OCI-LY7 (cell line): ENCODE measurements at regions not wholly inside any gene's neighbourhood (a gene's known extent, or its start where the extent isn't known, plus 50 kb on each side); places are given as distances from the start of the nearest gene placed in this dataset.

ENCODE experiments used
- BruUV-seq: library from RNA; stranded (reverse); fragments of 400-500 nt; replicated peaks from 2 replicates; lab custom pipeline; 2021; lab: Mats Ljungman, UMichigan
- CTCF ChIA-PET: fragments of 300-600 bp; sonication (Branson Sonifier 250); formaldehyde crosslinking; loops from one replicate; lab custom pipeline; 2022; ENCODE audit warnings: antibody characterized with exemption; ENCODE audit not compliant: unreplicated experiment; lab: Charles Lee
- POLR2A ChIA-PET: fragments of 300-600 bp; sonication (Branson Sonifier 250); formaldehyde crosslinking; loops from one replicate; lab custom pipeline; 2022; ENCODE audit warnings: antibody characterized with exemption; lab: Charles Lee
- DNase-seq: peaks from one replicate; pipeline ENCODE4 v3.0.0-alpha.2; 2015; ENCODE audit warnings: low spot score
- H2AFZ ChIP-seq: fragments of 200-600 bp; sonication (generic), shearing (Covaris generic); 2 replicates; pipeline ENCODE4 v1.6.1; 2014; ENCODE audit warnings: mild to moderate bottlenecking, antibody characterized with exemption, low read length, moderate library complexity
- H3K27ac ChIP-seq: fragments of 200-600 bp; sonication (generic); 2 replicates; pipeline ENCODE4 v1.5.1; 2014; ENCODE audit warnings: mixed run types, low read depth, mild to moderate bottlenecking, moderate library complexity, low read length, inconsistent platforms; ENCODE audit not compliant: poor library complexity, severe bottlenecking
- H3K36me3 ChIP-seq: fragments of 200-600 bp; sonication (generic); 2 replicates; pipeline ENCODE4 v1.6.1; 2014; ENCODE audit warnings: mild to moderate bottlenecking, antibody characterized with exemption, low read length, moderate library complexity, mixed read lengths; ENCODE audit not compliant: insufficient read depth
- H3K4me1 ChIP-seq: fragments of 200-600 bp; sonication (generic); 2 replicates; pipeline ENCODE4 v1.5.1; 2014; ENCODE audit warnings: mild to moderate bottlenecking, low read length; ENCODE audit not compliant: insufficient read depth, poor library complexity, severe bottlenecking
- H3K4me2 ChIP-seq: fragments of 200-600 bp; sonication (generic); 2 replicates; pipeline ENCODE4 v1.6.1; 2014; ENCODE audit warnings: mild to moderate bottlenecking, low read length
- H3K4me3 ChIP-seq: fragments of 200-600 bp; sonication (generic); 2 replicates; pipeline ENCODE4 v1.5.1; 2014; ENCODE audit warnings: mild to moderate bottlenecking, low read depth, low read length; ENCODE audit not compliant: poor library complexity, severe bottlenecking
- H3K79me2 ChIP-seq: fragments of 200-600 bp; sonication (generic); 2 replicates; pipeline ENCODE4 v1.6.1; 2016; ENCODE audit warnings: low read depth, mild to moderate bottlenecking, low read length, moderate library complexity, mixed read lengths; ENCODE audit not compliant: insufficient read depth
- H3K9me2 ChIP-seq: fragments of 200-600 bp; sonication (generic); 2 replicates; pipeline ENCODE4 v1.6.1; 2016; ENCODE audit warnings: mild to moderate bottlenecking, low read length, mixed read lengths; ENCODE audit not compliant: insufficient read depth
- H3K9me3 ChIP-seq: fragments of 200-600 bp; sonication (generic); 2 replicates; pipeline ENCODE4 v1.6.1; 2014; ENCODE audit warnings: mild to moderate bottlenecking, mixed run types, low read length, mixed read lengths
- H4K20me1 ChIP-seq: fragments of 200-600 bp; sonication (generic); 2 replicates; pipeline ENCODE4 v1.6.1; 2014; ENCODE audit warnings: mild to moderate bottlenecking, antibody characterized with exemption, low read length, moderate library complexity, mixed read lengths; ENCODE audit not compliant: insufficient read depth
- CTCF ChIP-seq: fragments of 200-600 bp; sonication (generic); conservative IDR thresholded peaks from 2 replicates; pipeline ENCODE4 v1.5.1; 2014; ENCODE audit warnings: mild to moderate bottlenecking, antibody characterized with exemption, low read length, moderate library complexity, mixed read lengths
- EZH2phosphoT487 ChIP-seq: fragments of 200-600 bp; sonication (generic); IDR thresholded peaks from 2 replicates; pipeline ENCODE4 v1.6.1; 2018; ENCODE audit warnings: low read depth, borderline replicate concordance, mild to moderate bottlenecking, mixed run types, antibody characterized with exemption, low read length, moderate library complexity, mixed read lengths
- intact Hi-C: fragments of 100-400 bp; cut with micrococcal nuclease; formaldehyde crosslinking; loops from one replicate; pipeline ENCODE4 v1.10.0; 2022; ENCODE audit not compliant: unreplicated experiment

GRCh38 chr3:117674321-117674720 is 964.7 kb downstream of the TUSC7 start:
- H4K20me1 ChIP-seq, result no peaks in the 10 kb centered on the region
- no peak overlapping the region for H2AFZ ChIP-seq
- CTCF ChIA-PET, result no interaction called here
- DNase-seq, result no peak
- intact Hi-C loops, result no loop called here
- H3K9me2 ChIP-seq, result no peaks in the 10 kb centered on the region
- POLR2A ChIA-PET, result interaction anchor here (1.1 kb wide), 1 partner anchor 101 kb away, joined by 3 read pairs; no protein-coding TSS in a partner anchor
- H3K9me3 ChIP-seq, result no peaks in the 10 kb centered on the region
- H3K36me3 ChIP-seq, result no peaks in the 10 kb centered on the region
- H3K27ac ChIP-seq, result no peak overlapping the region
- no peak for TF ChIP-seq CTCF
- TF ChIP-seq EZH2phosphoT487, result no peak
- H3K4me2 ChIP-seq, result no peak overlapping the region
- no peaks in the 10 kb centered on the region for H3K4me1 ChIP-seq
- no TSS peak for BruUV-seq
- no peak overlapping the region for H3K4me3 ChIP-seq
- H3K79me2 ChIP-seq, result no peaks in the 10 kb centered on the region

- intact Hi-C loops, result no loop called here
- DNase-seq, result no peak
- Histone ChIP-seq H3K27ac (no peak overlapping the region), H3K79me2 (no peaks in the 10 kb centered on the region), H2AFZ (no peak overlapping the region), H3K4me3 (no peak overlapping the region), H3K9me3 (no peaks in the 10 kb centered on the region), H3K36me3 (no peaks in the 10 kb centered on the region), H4K20me1 (no peaks in the 10 kb centered on the region), H3K4me1 (no peaks in the 10 kb centered on the region), H3K9me2 (no peaks in the 10 kb centered on the region), H3K4me2 (no peak overlapping the region)
- CTCF ChIA-PET, result interaction anchor here (1.0 kb wide), 1 partner anchor 156 kb away, joined by 3 read pairs; no protein-coding TSS in a partner anchor
- no TSS peak for BruUV-seq
- POLR2A ChIA-PET, result interaction anchor here (1.4 kb wide), 1 partner anchor 14 kb away, joined by 3 read pairs; no protein-coding TSS in a partner anchor
- no peak for TF ChIP-seq EZH2phosphoT487
- TF ChIP-seq CTCF, result no peak
Measured at GRCh38 chr3:117681619-117682018, 972.0 kb downstream of the TUSC7 start.

GRCh38 chr3:117687096-117687495 is 977.5 kb downstream of the TUSC7 start:
- Histone ChIP-seq H4K20me1 (no peaks in the 10 kb centered on the region), H3K27ac (no peak overlapping the region), H3K36me3 (no peaks in the 10 kb centered on the region), H3K9me3 (no peaks in the 10 kb centered on the region), H3K9me2 (no peaks in the 10 kb centered on the region), H2AFZ (no peak overlapping the region), H3K4me3 (no peak overlapping the region), H3K4me2 (no peak overlapping the region), H3K79me2 (no peaks in the 10 kb centered on the region), H3K4me1 (no peaks in the 10 kb centered on the region)
- DNase-seq, result no peak
- CTCF ChIA-PET, result no interaction called here
- BruUV-seq, result no TSS peak
- intact Hi-C loops, result no loop called here
- POLR2A ChIA-PET, result interaction anchor here (0.6 to 0.9 kb wide), 4 partner anchors 10 to 513 kb away, joined by 3 to 9 read pairs (median 4); no protein-coding TSS in a partner anchor
- TF ChIP-seq CTCF (no peak), EZH2phosphoT487 (no peak)
